ENCODE measurements at regions not wholly inside any gene's neighbourhood (a gene's known extent, or its start where the extent isn't known, plus 50 kb on each side); places are given as distances from the start of the nearest gene placed in this dataset.

DNA sequence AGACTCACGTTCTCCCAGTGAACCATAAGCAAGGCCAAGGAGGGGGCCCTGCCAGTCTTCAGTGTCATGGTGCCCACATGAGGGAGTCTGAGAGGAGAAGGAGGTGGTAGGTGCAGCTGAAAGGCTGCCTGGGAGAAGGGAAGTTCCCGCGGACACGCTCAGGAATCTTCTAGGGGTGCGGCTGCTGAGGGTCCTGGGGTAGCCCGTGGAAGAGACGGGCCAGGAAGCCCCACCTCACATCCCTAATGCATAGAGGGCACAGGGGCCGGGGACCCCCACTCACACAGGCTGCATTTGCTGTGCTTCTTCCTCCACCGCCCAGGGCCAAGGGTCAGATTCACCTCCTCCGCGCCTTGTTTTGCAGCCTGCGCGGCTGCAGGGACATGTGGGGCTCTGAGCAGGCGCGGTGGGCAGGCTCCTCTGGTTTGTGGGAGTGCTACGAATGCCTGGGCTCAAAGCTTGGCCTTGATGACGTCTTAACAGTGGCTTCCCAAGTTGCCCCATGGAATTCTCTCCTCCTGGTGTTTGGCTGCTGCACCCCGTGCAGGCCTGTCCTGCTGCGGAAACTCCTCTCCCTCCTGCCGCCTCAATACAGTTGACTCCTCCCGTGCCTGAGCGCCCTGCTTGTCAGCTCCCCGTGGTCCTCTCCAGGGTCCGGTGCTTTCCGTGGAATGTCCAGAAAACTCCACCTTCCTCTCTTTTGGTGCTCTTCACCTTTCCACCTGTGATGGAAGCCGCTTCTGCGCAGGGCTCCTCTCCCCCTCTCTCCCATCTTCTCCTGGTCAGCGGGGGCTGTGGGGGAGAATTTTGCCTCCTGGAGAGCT lies 95.7 kb downstream of the VAPA start:
- no peak for DNase-seq (ENCODE audit: low read depth)
- no peak overlapping the region for H3K4me3 ChIP-seq (ENCODE audit: control insufficient read depth, low read depth, low read length)
- TF ChIP-seq, protein P1, sequence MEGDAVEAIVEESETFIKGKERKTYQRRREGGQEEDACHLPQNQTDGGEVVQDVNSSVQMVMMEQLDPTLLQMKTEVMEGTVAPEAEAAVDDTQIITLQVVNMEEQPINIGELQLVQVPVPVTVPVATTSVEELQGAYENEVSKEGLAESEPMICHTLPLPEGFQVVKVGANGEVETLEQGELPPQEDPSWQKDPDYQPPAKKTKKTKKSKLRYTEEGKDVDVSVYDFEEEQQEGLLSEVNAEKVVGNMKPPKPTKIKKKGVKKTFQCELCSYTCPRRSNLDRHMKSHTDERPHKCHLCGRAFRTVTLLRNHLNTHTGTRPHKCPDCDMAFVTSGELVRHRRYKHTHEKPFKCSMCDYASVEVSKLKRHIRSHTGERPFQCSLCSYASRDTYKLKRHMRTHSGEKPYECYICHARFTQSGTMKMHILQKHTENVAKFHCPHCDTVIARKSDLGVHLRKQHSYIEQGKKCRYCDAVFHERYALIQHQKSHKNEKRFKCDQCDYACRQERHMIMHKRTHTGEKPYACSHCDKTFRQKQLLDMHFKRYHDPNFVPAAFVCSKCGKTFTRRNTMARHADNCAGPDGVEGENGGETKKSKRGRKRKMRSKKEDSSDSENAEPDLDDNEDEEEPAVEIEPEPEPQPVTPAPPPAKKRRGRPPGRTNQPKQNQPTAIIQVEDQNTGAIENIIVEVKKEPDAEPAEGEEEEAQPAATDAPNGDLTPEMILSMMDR (conservative IDR thresholded peaks at IDR 0.05; ENCODE audit: control insufficient read depth, insufficient read depth, low read depth, low read length): no peak

DNA sequence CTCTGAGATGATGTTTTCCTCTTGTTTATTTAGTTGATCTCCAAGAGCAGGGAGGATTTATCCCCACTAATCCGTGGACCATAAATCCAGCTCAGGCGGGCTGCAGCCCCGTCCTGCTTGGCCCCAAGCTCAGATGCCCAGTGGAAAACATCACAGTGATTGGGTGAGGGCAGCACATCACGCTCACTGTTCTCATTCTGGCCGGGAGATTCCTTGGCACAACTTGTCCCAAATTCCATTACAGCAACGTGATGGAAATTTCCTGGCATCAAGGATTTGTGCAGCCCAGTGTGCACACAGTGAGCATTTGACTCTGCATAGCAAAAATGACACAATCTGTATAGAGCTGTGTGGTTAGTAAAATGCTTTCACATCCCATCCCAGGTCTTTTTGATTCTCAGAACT lies 96.8 kb downstream of the VAPA start:
- H3K4me3 ChIP-seq (ENCODE audit: control insufficient read depth, low read depth, low read length): no peak overlapping the region
- DNase-seq (ENCODE audit: low read depth): peak; percentile 89
- TF ChIP-seq, protein P1 (conservative IDR thresholded peaks at IDR 0.05; ENCODE audit: control insufficient read depth, insufficient read depth, low read depth, low read length): no peak

DNA sequence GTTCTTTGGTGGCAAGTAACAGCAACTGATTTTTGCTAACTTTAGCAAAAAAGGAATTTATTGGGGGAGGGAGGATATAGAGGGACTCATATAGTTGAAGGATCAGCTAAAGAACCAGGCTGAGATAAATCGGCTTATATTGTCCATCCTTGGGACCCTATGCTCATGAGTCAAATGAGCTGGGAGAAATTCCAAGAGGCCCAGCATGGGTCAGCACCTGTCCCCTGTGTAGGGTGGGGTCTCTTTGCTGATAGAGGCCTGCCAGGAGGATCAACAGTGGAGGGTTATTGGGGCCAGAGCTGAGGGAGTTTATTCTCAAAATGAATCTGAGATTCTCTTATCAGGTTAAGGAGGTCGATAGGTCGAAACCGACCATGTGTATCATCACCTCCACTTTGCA lies 97.2 kb downstream of the VAPA start:
- H3K4me3 ChIP-seq (ENCODE audit: control insufficient read depth, low read depth, low read length): no peak overlapping the region
- no peak for DNase-seq (ENCODE audit: low read depth)
- TF ChIP-seq, protein P1 (conservative IDR thresholded peaks at IDR 0.05; ENCODE audit: control insufficient read depth, insufficient read depth, low read depth, low read length): no peak

DNA sequence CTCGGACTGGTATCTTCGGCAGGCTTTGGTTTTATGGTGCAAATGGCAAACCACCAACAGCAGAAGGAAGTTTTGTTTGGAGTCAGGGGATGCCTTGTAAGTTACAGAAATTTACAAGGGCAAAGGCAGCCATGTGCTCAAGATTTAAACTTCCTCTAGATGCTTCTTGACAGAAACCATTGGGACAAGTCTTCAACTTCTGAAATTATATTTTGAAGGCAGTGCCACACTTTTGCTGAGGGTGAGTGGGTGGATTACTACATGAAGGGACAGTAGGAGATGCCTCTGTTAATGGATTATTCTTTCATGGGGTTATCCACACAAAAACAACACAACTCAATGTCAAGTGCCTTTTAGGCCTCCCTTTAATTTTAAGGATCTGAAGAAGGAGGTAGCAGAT lies 97.9 kb downstream of the VAPA start:
- H3K4me3 ChIP-seq (ENCODE audit: control insufficient read depth, low read depth, low read length): no peak overlapping the region
- TF ChIP-seq, protein P1 (conservative IDR thresholded peaks at IDR 0.05; ENCODE audit: control insufficient read depth, insufficient read depth, low read depth, low read length): no peak
- DNase-seq (ENCODE audit: low read depth): no peak

DNA sequence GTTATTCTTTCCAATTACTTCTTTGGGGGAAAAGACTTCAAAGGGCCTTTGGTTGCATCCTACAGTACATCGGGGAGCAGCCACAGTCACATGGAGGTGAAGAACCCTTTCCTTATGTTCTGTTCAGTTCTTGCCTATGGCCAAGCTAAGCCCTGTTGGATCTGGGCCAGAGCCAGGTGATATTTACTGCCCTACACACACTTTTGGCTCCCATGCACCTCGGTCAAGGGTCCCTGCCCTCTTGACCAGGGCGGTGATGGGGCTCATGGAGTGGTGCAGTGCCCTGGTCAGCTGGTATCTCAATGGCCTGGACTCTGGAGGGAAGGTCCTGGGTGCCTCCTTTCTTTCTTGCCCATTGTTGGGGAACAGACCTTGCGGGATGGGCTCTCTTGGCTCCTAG lies 98.7 kb downstream of the VAPA start:
- no peak overlapping the region for H3K4me3 ChIP-seq (ENCODE audit: control insufficient read depth, low read depth, low read length)
- DNase-seq (ENCODE audit: low read depth): no peak
- TF ChIP-seq, protein P1 (conservative IDR thresholded peaks at IDR 0.05; ENCODE audit: control insufficient read depth, insufficient read depth, low read depth, low read length): no peak

DNA sequence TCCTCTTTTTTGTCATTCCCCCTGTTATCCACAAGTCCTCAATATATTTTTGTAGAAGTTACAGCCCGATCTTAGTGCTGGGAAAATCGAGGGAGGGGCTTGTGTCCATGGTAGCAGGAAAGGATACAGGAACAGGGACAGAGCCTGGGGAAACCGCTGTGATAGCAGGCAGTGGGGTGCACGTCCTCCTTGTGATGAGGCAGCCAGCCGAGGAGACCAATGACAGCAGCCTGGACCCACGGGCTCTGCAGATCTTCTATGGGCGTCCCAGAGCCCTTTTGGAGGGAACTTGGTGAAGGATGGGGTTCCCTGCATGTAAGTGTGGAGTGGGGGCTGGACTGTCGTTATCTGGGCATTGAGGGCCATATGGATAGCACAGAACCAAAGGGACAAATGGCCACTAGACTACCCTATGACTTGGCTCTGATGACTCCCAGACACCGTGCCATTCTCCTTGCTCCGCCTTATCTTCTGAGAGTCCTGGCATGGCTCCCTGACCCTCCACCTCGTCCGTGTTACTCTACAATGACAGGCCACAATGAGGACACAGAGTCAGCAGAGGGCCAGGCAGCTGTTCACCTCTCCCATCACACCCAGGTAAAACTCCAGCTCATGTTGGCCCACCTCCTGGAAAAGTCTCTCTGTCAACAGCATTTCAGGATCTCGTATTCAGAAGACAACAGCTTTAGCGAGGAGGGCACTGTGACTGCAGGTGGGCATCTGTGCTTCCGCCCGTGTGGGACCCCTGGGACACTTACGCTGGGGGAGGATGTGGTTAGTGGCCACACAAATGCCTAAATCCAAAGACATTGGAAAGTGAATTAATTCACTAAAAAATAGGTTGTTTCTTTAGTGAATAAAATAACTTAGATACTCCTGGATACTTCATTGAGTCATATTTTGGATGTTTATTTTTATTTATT lies 100.1 kb downstream of the VAPA start:
- H3K4me3 ChIP-seq (ENCODE audit: control insufficient read depth, low read depth, low read length): no peak overlapping the region
- no peak for DNase-seq (ENCODE audit: low read depth)
- TF ChIP-seq, protein P1 (conservative IDR thresholded peaks at IDR 0.05; ENCODE audit: control insufficient read depth, insufficient read depth, low read depth, low read length): no peak
